Spleen (tissue), 11 donors: ENCODE measurements at regions not wholly inside any gene's neighbourhood (a gene's known extent, or its start where the extent isn't known, plus 50 kb on each side); places are given as distances from the start of the nearest gene placed in this dataset.

Experiments used
- DNase-seq: peaks from one replicate; pipeline ENCODE4 v3.0.0-alpha.2; 2020
- H3K27ac ChIP-seq, 8 donors: fragments of 200-600 bp; sonication (generic) in 7 of 8; 1 replicate in 4 of 8; 2 replicates in 4 of 8; pipeline versions ENCODE4 v1.5.0 to v1.8.0; 2016 to 2021; ENCODE audit warnings: inconsistent platforms in 4 of 8, mild to moderate bottlenecking in 4 of 8, moderate library complexity in 1 of 8
- H3K27me3 ChIP-seq, 7 donors: fragments of 200-600 bp; sonication (generic) in 6 of 7; replicated peaks in 1 of 7; 1 replicate in 4 of 7; 2 replicates in 3 of 7; pipeline versions ENCODE4 v1.5.0 to v1.8.0; 2016 to 2021; ENCODE audit warnings: inconsistent platforms in 3 of 7, mild to moderate bottlenecking in 1 of 7
- H3K36me3 ChIP-seq, 6 donors: fragments of 200-600 bp; sonication (generic) in 5 of 6; 1 replicate in 4 of 6; 2 replicates in 2 of 6; pipeline versions ENCODE4 v1.5.0 to v1.8.0; 2016 to 2021; ENCODE audit warnings: inconsistent platforms in 2 of 6
- H3K4me1 ChIP-seq, 6 donors: fragments of 200-600 bp; sonication (generic) in 5 of 6; 1 replicate in 3 of 6; 2 replicates in 3 of 6; pipeline versions ENCODE4 v1.5.0 to v1.8.0; 2016 to 2021; ENCODE audit warnings: inconsistent platforms in 3 of 6
- H3K4me3 ChIP-seq, 8 donors: fragments of 200-600 bp; sonication (generic) in 7 of 8; 1 replicate in 4 of 8; 2 replicates in 4 of 8; pipeline versions ENCODE4 v1.5.0 to v1.8.0; 2016 to 2021; ENCODE audit warnings: inconsistent platforms in 4 of 8, mild to moderate bottlenecking in 4 of 8, moderate library complexity in 2 of 8
- H3K9me3 ChIP-seq, 8 donors: fragments of 200-600 bp; sonication (generic) in 7 of 8; 1 replicate in 4 of 8; 2 replicates in 4 of 8; pipeline versions ENCODE4 v1.5.0 to v1.8.0; 2016 to 2021; ENCODE audit warnings: inconsistent platforms in 4 of 8
- CTCF ChIP-seq, 11 experiments: fragments of 200-600 bp in 7 of 11; fragments of 450-650 bp in 4 of 11; sonication (generic) in 4 of 11; IDR thresholded peaks in 8 of 11; conservative IDR thresholded peaks in 3 of 11; 1 replicate in 7 of 11; 2 replicates in 4 of 11; pipeline versions ENCODE4 v1.4.0 to v1.8.0; 2016 to 2021; ENCODE audit warnings: antibody characterized with exemption in 11 of 11, inconsistent platforms in 4 of 11, mild to moderate bottlenecking in 1 of 11
- POLR2A ChIP-seq, 3 donors: fragments of 450-650 bp; IDR thresholded peaks; one replicate each; pipeline ENCODE4 v1.5.1; 2017; ENCODE audit warnings: antibody characterized with exemption in 3 of 3, mild to moderate bottlenecking in 1 of 3
- POLR2AphosphoS5 ChIP-seq, 3 donors: sonication (generic); formaldehyde crosslinking; IDR thresholded peaks; one replicate each; pipeline ENCODE4 v1.5.1; 2017; ENCODE audit warnings: antibody characterized with exemption in 3 of 3
- WGBS, 5 donors: extraction: QIAGEN DNeasy Blood & Tissue Kit in 3 of 5; methylation state at CpG; one replicate each; pipeline versions ENCODE4 v1.1.5 to v1.1.7; 2013 to 2018; 5-methylcytosine and 5-hydroxymethylcytosine counted together
- intact Hi-C: fragments of 100-400 bp; cut with DNase I; formaldehyde crosslinking; loops from one replicate; pipeline ENCODE4 v1.15.0; 2023; ENCODE audit warnings: low total_unique reads
- donor health status: healthy with polysubstance abuse.
- donor health status: DM: no; HTN: no; CAD: no; lungs with moderate emphysema.
- donor health status: DM: no; HTN: no; CAD: no.
- donor health status: Bipolar disorder and iron deficiency.
- donor health status: healthy.
- donor health status: DM: no; HTN: no; CAD: no.
- donor health status: DM: yes; HTN: yes; CAD: no.

- no peak overlapping the region for H3K27ac ChIP-seq
- H3K36me3 ChIP-seq = no peaks in the 10 kb centered on the region
- no peak for TF ChIP-seq CTCF (IDR thresholded peaks at IDR 0.05 in 8 of 11, conservative IDR thresholded peaks at IDR 0.05 in 3 of 11)
- no peak for TF ChIP-seq POLR2A (IDR thresholded peaks at IDR 0.05)
- no peak for TF ChIP-seq POLR2AphosphoS5 (IDR thresholded peaks at IDR 0.05)
- no peak overlapping the region for H3K4me3 ChIP-seq
- intact Hi-C loops = no loop called here
- WGBS, 5 donors = 79 to 91% (median 87%) methylated on average over 3 of the region's 3 CpGs
- no peak for DNase-seq
- H3K9me3 ChIP-seq = peaks cover 0 to 9% (median 0%) of the 10 kb centered on the region in 8 donors
- H3K27me3 ChIP-seq = no peaks in the 10 kb centered on the region
- H3K4me1 ChIP-seq = peaks cover 0 to 60% (median 14%) of the 10 kb centered on the region in 6 donors
Measured at GRCh38 chr12:116339800-116340371, 62.4 kb upstream of the MED13L start.

- no peaks in the 10 kb centered on the region for H3K36me3 ChIP-seq
- intact Hi-C loops = no loop called here
- H3K4me3 ChIP-seq = no peak overlapping the region
- H3K27ac ChIP-seq = no peak overlapping the region
- peaks cover 0 to 9% (median 0%) of the 10 kb centered on the region in 8 donors for H3K9me3 ChIP-seq
- WGBS, 5 donors = 75 to 93% (median 80%) methylated on average over 1 of the region's 1 CpG
- H3K4me1 ChIP-seq = peaks cover 0 to 25% (median 7%) of the 10 kb centered on the region in 6 donors
- no peak for DNase-seq
- TF ChIP-seq CTCF (IDR thresholded peaks at IDR 0.05 in 8 of 11, conservative IDR thresholded peaks at IDR 0.05 in 3 of 11) = no peak
- no peak for TF ChIP-seq POLR2A (IDR thresholded peaks at IDR 0.05)
- no peaks in the 10 kb centered on the region for H3K27me3 ChIP-seq
Measured at GRCh38 chr12:116343331-116343884, 65.9 kb upstream of the MED13L start.

- peaks cover 0 to 11% (median 0%) of the 10 kb centered on the region in 6 donors for H3K4me1 ChIP-seq
- DNase-seq = no peak
- peaks cover 0 to 9% (median 0%) of the 10 kb centered on the region in 8 donors for H3K9me3 ChIP-seq
- H3K27me3 ChIP-seq = no peaks in the 10 kb centered on the region
- H3K36me3 ChIP-seq = no peaks in the 10 kb centered on the region
- whole genome bisulfite sequencing, 5 donors = 66 to 78% (median 69%) methylated on average over 6 of the region's 6 CpGs
- TF ChIP-seq POLR2AphosphoS5 (IDR thresholded peaks at IDR 0.05) = no peak
- no peak for TF ChIP-seq POLR2A (IDR thresholded peaks at IDR 0.05)
- no peak for TF ChIP-seq CTCF (IDR thresholded peaks at IDR 0.05 in 8 of 11, conservative IDR thresholded peaks at IDR 0.05 in 3 of 11)
- intact Hi-C loops = no loop called here
- H3K4me3 ChIP-seq = no peak overlapping the region
- no peak overlapping the region for H3K27ac ChIP-seq
Measured at GRCh38 chr12:116346222-116346621, 68.7 kb upstream of the MED13L start.

- peaks cover 0 to 11% (median 0%) of the 10 kb centered on the region in 6 donors for H3K4me1 ChIP-seq
- TF ChIP-seq CTCF (IDR thresholded peaks at IDR 0.05 in 8 of 11, conservative IDR thresholded peaks at IDR 0.05 in 3 of 11) = no peak
- no peak for TF ChIP-seq POLR2AphosphoS5 (IDR thresholded peaks at IDR 0.05)
- no peak for TF ChIP-seq POLR2A (IDR thresholded peaks at IDR 0.05)
- 49 to 74% (median 67%) methylated on average over 4 of the region's 4 CpGs for WGBS, 5 donors
- H3K27me3 ChIP-seq = no peaks in the 10 kb centered on the region
- no peak for DNase-seq
- no peak overlapping the region for H3K27ac ChIP-seq
- no peak overlapping the region for H3K4me3 ChIP-seq
- H3K9me3 ChIP-seq = peaks cover 0 to 9% (median 0%) of the 10 kb centered on the region in 8 donors
- H3K36me3 ChIP-seq = no peaks in the 10 kb centered on the region
- intact Hi-C loops = no loop called here
Measured at GRCh38 chr12:116346741-116347140, 69.2 kb upstream of the MED13L start.
